ENCODE measurements at regions not wholly inside any gene's neighbourhood (a gene's known extent, or its start where the extent isn't known, plus 50 kb on each side); places are given as distances from the start of the nearest gene placed in this dataset.

GRCh38 chr18:6624271-6624660 lies 105.2 kb upstream of the ARHGAP28 start:
- DNase-seq = no peak
- Histone ChIP-seq H3K4me1 (no peaks in the 10 kb centered on the region), H3K27ac (no peak overlapping the region), H3K27me3 (no peaks in the 10 kb centered on the region), H3K36me3 (no peaks in the 10 kb centered on the region), H3K9ac (ENCODE audit: low read depth in 2 of 2, low read length in 2 of 2) (no peak overlapping the region), H3K4me3 (no peak overlapping the region), H3K9me3 (no peaks in the 10 kb centered on the region)
- intact Hi-C loops (cut with DNase I) = no loop called here
- TF ChIP-seq CTCF (IDR thresholded peaks at IDR 0.05) = no peak

GRCh38 chr18:6624661-6625311 lies 104.7 kb upstream of the ARHGAP28 start:
- no peaks in the 10 kb centered on the region for H3K27me3 ChIP-seq
- DNase-seq = no peak
- no peak overlapping the region for H3K27ac ChIP-seq
- TF ChIP-seq CTCF (IDR thresholded peaks at IDR 0.05) = no peak
- H3K9me3 ChIP-seq = no peaks in the 10 kb centered on the region
- intact Hi-C loops (cut with DNase I) = no loop called here
- H3K36me3 ChIP-seq = no peaks in the 10 kb centered on the region
- H3K4me1 ChIP-seq = no peaks in the 10 kb centered on the region
- no peak overlapping the region for H3K4me3 ChIP-seq
- no peak overlapping the region for H3K9ac ChIP-seq (ENCODE audit: low read depth in 2 of 2, low read length in 2 of 2)

- Histone ChIP-seq H3K27me3 (no peaks in the 10 kb centered on the region), H3K4me3 (no peak overlapping the region), H3K27ac (no peak overlapping the region), H3K4me1 (no peaks in the 10 kb centered on the region), H3K9ac (ENCODE audit: low read depth in 2 of 2, low read length in 2 of 2) (no peak overlapping the region), H3K9me3 (no peaks in the 10 kb centered on the region), H3K36me3 (no peaks in the 10 kb centered on the region)
- no peak for TF ChIP-seq CTCF (IDR thresholded peaks at IDR 0.05)
- no peak for DNase-seq
- intact Hi-C loops (cut with DNase I) = no loop called here
Observed at GRCh38 chr18:6625481-6625880, 104.0 kb upstream of the ARHGAP28 start.

- Histone ChIP-seq H3K27ac (no peak overlapping the region), H3K27me3 (no peaks in the 10 kb centered on the region), H3K36me3 (no peaks in the 10 kb centered on the region), H3K9ac (ENCODE audit: low read depth in 2 of 2, low read length in 2 of 2) (no peak overlapping the region), H3K4me3 (no peak overlapping the region), H3K9me3 (no peaks in the 10 kb centered on the region), H3K4me1 (no peaks in the 10 kb centered on the region)
- no peak for TF ChIP-seq CTCF (IDR thresholded peaks at IDR 0.05)
- intact Hi-C loops (cut with DNase I) = no loop called here
- DNase-seq = no peak
Observed at GRCh38 chr18:6626457-6626856, 103.1 kb upstream of the ARHGAP28 start.

- Histone ChIP-seq H3K4me1 (no peaks in the 10 kb centered on the region), H3K27me3 (no peaks in the 10 kb centered on the region), H3K27ac (no peak overlapping the region), H3K9ac (ENCODE audit: low read depth in 2 of 2, low read length in 2 of 2) (no peak overlapping the region), H3K4me3 (no peak overlapping the region), H3K9me3 (no peaks in the 10 kb centered on the region), H3K36me3 (no peaks in the 10 kb centered on the region)
- TF ChIP-seq CTCF (IDR thresholded peaks at IDR 0.05) = no peak
- intact Hi-C loops (cut with DNase I) = loop anchor here (1.0 kb wide), 1 partner anchor 11 kb away; no protein-coding TSS in a partner anchor
- no peak for DNase-seq
Observed at GRCh38 chr18:6627645-6628044, 101.9 kb upstream of the ARHGAP28 start.

Data from colonic mucosa (tissue), 4 donors.